Adrenal gland (tissue), 9 donors: ENCODE measurements at regions not wholly inside any gene's neighbourhood (a gene's known extent, or its start where the extent isn't known, plus 50 kb on each side); places are given as distances from the start of the nearest gene placed in this dataset.
A peak's percentile ranks its signal among the peaks of the same experiment; 100 is the strongest.

Experiments used
- DNase-seq, 7 donors: peaks; one replicate each; pipeline ENCODE4 v3.0.0-alpha.2; 2019 to 2020
- H3K27ac ChIP-seq, 5 donors: fragments of 200-600 bp; sonication (generic) in 4 of 5; 1 replicate in 3 of 5; 2 replicates in 2 of 5; pipeline versions ENCODE4 v1.5.1 to v1.8.0; 2016 to 2020; ENCODE audit warnings: mild to moderate bottlenecking in 1 of 5
- H3K27me3 ChIP-seq: fragments of 200-600 bp; 2 replicates; pipeline ENCODE4 v1.8.0; 2021
- H3K36me3 ChIP-seq, 2 donors: fragments of 200-600 bp; replicated peaks in 1 of 2; 1 replicate in 1 of 2; 2 replicates in 1 of 2; pipeline versions ENCODE4 v1.5.1 to v1.8.0; 2018 to 2022
- H3K4me1 ChIP-seq, 2 donors: fragments of 200-600 bp; replicated peaks in 1 of 2; 1 replicate in 1 of 2; 2 replicates in 1 of 2; pipeline versions ENCODE4 v1.5.1 to v1.8.0; 2018 to 2021
- H3K4me3 ChIP-seq, 4 donors: fragments of 200-600 bp; sonication (generic) in 3 of 4; one replicate each; pipeline ENCODE4 v1.5.1; 2016 to 2018
- H3K9me3 ChIP-seq, 3 donors: fragments of 200-600 bp; sonication (generic) in 1 of 3; replicated peaks in 1 of 3; 1 replicate in 2 of 3; 2 replicates in 1 of 3; pipeline versions ENCODE4 v1.5.1 to v1.8.0; 2016 to 2021
- CTCF ChIP-seq, 6 experiments: fragments of 450-650 bp in 4 of 6; fragments of 200-600 bp in 2 of 6; sonication (generic) in 1 of 6; IDR thresholded peaks; 1 replicate in 5 of 6; 2 replicates in 1 of 6; pipeline versions ENCODE4 v1.5.1 to v1.8.0; 2016 to 2021; ENCODE audit warnings: antibody characterized with exemption in 6 of 6, mild to moderate bottlenecking in 2 of 6, moderate library complexity in 1 of 6
- POLR2A ChIP-seq, 2 donors: fragments of 450-650 bp; IDR thresholded peaks; one replicate each; pipeline ENCODE4 v1.6.1; 2017; ENCODE audit warnings: antibody characterized with exemption in 2 of 2, mild to moderate bottlenecking in 2 of 2, moderate library complexity in 1 of 2
- WGBS, 4 donors: extraction: QIAGEN DNeasy Blood & Tissue Kit in 2 of 4; methylation state at CpG; one replicate each; pipeline versions ENCODE4 v1.1.5 to v1.1.7; 2013 to 2017; 5-methylcytosine and 5-hydroxymethylcytosine counted together
- intact Hi-C, 2 donors: fragments of 100-400 bp; cut with DNase I; formaldehyde crosslinking; loops; one replicate each; pipeline versions ENCODE4 v1.14.1 to v1.15.0; 2022 to 2023
- donor health status: healthy with polysubstance abuse.
- donor health status: Bipolar disorder and iron deficiency.
- donor health status: DM: yes; HTN: yes; CAD: no.
- donor health status: DM: no; HTN: no; CAD: no.
- donor health status: DM: no; HTN: no; CAD: no.

DNA sequence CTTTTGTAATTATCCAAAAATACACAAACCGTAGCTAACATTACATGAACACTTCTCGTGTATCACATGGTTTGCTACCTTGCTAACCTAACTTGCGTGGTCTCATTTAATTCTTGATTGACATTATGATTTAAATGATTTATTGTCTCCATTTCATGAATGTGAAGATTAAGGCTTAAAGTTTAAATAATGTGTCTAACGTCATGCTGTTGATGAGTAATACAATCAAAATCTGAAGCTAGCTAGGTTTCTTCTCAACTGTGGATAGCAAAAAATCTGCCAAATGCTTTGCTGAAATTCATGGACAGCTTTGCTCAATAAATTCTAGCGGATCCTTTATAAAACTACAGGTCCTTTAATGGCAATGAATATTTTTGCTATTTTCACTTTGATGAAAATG is 274.1 kb upstream of the MC4R start:
- H3K36me3 ChIP-seq = no peaks in the 10 kb centered on the region
- no peaks in the 10 kb centered on the region for H3K27me3 ChIP-seq
- no peaks in the 10 kb centered on the region for H3K9me3 ChIP-seq
- no peak overlapping the region for H3K27ac ChIP-seq
- intact Hi-C loops = no loop called here
- TF ChIP-seq POLR2A (IDR thresholded peaks at IDR 0.05) (no peak), CTCF (IDR thresholded peaks at IDR 0.05) (no peak)
- H3K4me3 ChIP-seq = no peak overlapping the region
- 61 to 75% (median 69%) methylated on average over 5 of the region's 5 CpGs for WGBS, 4 donors
- no peak for DNase-seq
- no peaks in the 10 kb centered on the region for H3K4me1 ChIP-seq

- TF ChIP-seq POLR2A (IDR thresholded peaks at IDR 0.05) = no peak
- no peak for TF ChIP-seq CTCF (IDR thresholded peaks at IDR 0.05)
- no peaks in the 10 kb centered on the region for H3K36me3 ChIP-seq
- no peaks in the 10 kb centered on the region for H3K27me3 ChIP-seq
- H3K4me3 ChIP-seq = no peak overlapping the region
- no peak overlapping the region for H3K27ac ChIP-seq
- intact Hi-C loops = no loop called here
- no peak for DNase-seq
- H3K4me1 ChIP-seq = no peaks in the 10 kb centered on the region
- WGBS, 4 donors = 56 to 72% (median 67%) methylated on average over 5 of the region's 5 CpGs
- H3K9me3 ChIP-seq = no peaks in the 10 kb centered on the region
Observed at GRCh38 chr18:60649107-60649506, 276.5 kb upstream of the MC4R start.

- Histone ChIP-seq H3K27ac (peak overlapping the region in 1 of 5 donors; percentile 7), H3K9me3 (no peaks in the 10 kb centered on the region), H3K4me1 (no peaks in the 10 kb centered on the region), H3K4me3 (no peak overlapping the region), H3K27me3 (no peaks in the 10 kb centered on the region), H3K36me3 (no peaks in the 10 kb centered on the region)
- TF ChIP-seq CTCF (IDR thresholded peaks at IDR 0.05) (no peak), POLR2A (IDR thresholded peaks at IDR 0.05) (no peak)
- WGBS, 4 donors = 40 to 51% (median 44%) methylated on average over 3 of the region's 3 CpGs
- no peak for DNase-seq
- intact Hi-C loops = no loop called here
Observed at GRCh38 chr18:60649842-60650536, 277.4 kb upstream of the MC4R start.

- H3K27me3 ChIP-seq = no peaks in the 10 kb centered on the region
- no peaks in the 10 kb centered on the region for H3K4me1 ChIP-seq
- TF ChIP-seq CTCF (IDR thresholded peaks at IDR 0.05) = no peak
- no peak for TF ChIP-seq POLR2A (IDR thresholded peaks at IDR 0.05)
- peaks cover 0 to 5% (median 0%) of the 10 kb centered on the region in 3 donors for H3K9me3 ChIP-seq
- intact Hi-C loops = no loop called here
- no peak overlapping the region for H3K4me3 ChIP-seq
- H3K36me3 ChIP-seq = no peaks in the 10 kb centered on the region
- DNase-seq = no peak
- no peak overlapping the region for H3K27ac ChIP-seq
- WGBS, 4 donors = 74 to 84% (median 81%) methylated on average over 2 of the region's 2 CpGs
Observed at GRCh38 chr18:60654298-60654697, 281.7 kb upstream of the MC4R start.
